HG02678 (cell line): ENCODE measurements at regions not wholly inside any gene's neighbourhood (a gene's known extent, or its start where the extent isn't known, plus 50 kb on each side); places are given as distances from the start of the nearest gene placed in this dataset.
"Not testable (repeated sequence)": the region's sequence is repeated elsewhere in the genome, so short reads cannot be mapped to it uniquely, and the experiment has no call there.

ENCODE experiments used
- ATAC-seq: cut with Tn5 transposase; IDR thresholded peaks from one replicate; pipeline ENCODE4 v1.9.1; 2021; ENCODE audit warnings: mild to moderate bottlenecking, moderate library complexity; ENCODE audit not compliant: unreplicated experiment

- peak; percentile 55 for ATAC-seq
These were observed 1214.9 kb downstream of the TMEM121 start for GRCh38 chr14:106741086-106741827.

GRCh38 chr14:106745016-106745767 lies 1218.8 kb downstream of the TMEM121 start:
- peak; percentile 69 for ATAC-seq

GRCh38 chr14:106750089-106750488 lies 1223.7 kb downstream of the TMEM121 start:
- ATAC-seq, result not testable (repeated sequence)

GRCh38 chr14:106753751-106754150 lies 1227.4 kb downstream of the TMEM121 start:
- not testable (repeated sequence) for ATAC-seq

- not testable (repeated sequence) for ATAC-seq
These were observed 1231.1 kb downstream of the TMEM121 start for GRCh38 chr14:106757444-106757843.

- ATAC-seq, result not testable (repeated sequence)
These were observed 1235.8 kb downstream of the TMEM121 start for GRCh38 chr14:106761886-106762816.

- ATAC-seq, result peak; percentile 75
These were observed 1238.6 kb downstream of the TMEM121 start for GRCh38 chr14:106764968-106765369.

GRCh38 chr14:106766145-106766544 lies 1239.8 kb downstream of the TMEM121 start:
- no peak for ATAC-seq

GRCh38 chr14:106766551-106767277 lies 1240.3 kb downstream of the TMEM121 start:
- ATAC-seq, result not testable (repeated sequence)

- not testable (repeated sequence) for ATAC-seq
These were observed 1241.8 kb downstream of the TMEM121 start for GRCh38 chr14:106768230-106768629.

- not testable (repeated sequence) for ATAC-seq
These were observed 1242.8 kb downstream of the TMEM121 start for GRCh38 chr14:106768972-106769700.

- not testable (repeated sequence) for ATAC-seq
These were observed 1243.8 kb downstream of the TMEM121 start for GRCh38 chr14:106770158-106770672.

GRCh38 chr14:106774889-106775480 lies 1248.6 kb downstream of the TMEM121 start:
- ATAC-seq, result not testable (repeated sequence)

GRCh38 chr14:106776395-106776983 lies 1250.1 kb downstream of the TMEM121 start:
- ATAC-seq, result no peak

GRCh38 chr14:106778986-106779385 lies 1252.6 kb downstream of the TMEM121 start:
- ATAC-seq, result no peak

GRCh38 chr14:106786697-106787096 lies 1260.3 kb downstream of the TMEM121 start:
- ATAC-seq, result no peak

GRCh38 chr14:106787626-106788025 lies 1261.2 kb downstream of the TMEM121 start:
- no peak for ATAC-seq

- no peak for ATAC-seq
These were observed 1262.2 kb downstream of the TMEM121 start for GRCh38 chr14:106788534-106788933.

GRCh38 chr14:106789318-106789717 lies 1262.9 kb downstream of the TMEM121 start:
- no peak for ATAC-seq
